ENCODE measurements at regions not wholly inside any gene's neighbourhood (a gene's known extent, or its start where the extent isn't known, plus 50 kb on each side); places are given as distances from the start of the nearest gene placed in this dataset.
A peak's percentile ranks its signal among the peaks of the same experiment; 100 is the strongest.

DNA sequence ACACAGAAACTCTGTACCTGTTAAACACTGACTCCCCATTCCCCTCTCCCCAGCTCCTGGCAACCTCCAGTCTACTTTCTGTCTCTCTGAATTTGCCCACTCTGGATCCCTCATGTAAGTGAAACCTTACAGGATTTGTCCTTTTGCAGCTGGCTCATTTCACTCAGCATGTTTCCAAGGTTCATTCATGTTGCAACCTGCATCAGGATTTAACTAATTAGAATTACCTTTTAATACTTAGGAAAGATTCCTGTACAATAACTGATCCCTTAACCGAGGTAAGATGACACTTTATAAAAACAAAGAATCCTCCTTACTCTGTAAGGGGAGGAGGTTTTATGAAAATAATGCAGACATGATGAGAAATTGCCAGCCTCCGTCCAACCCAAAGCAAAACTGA, 113.1 kb upstream of the MTHFD1L start:
- no peak overlapping the region for H3K27ac ChIP-seq (ENCODE audit: low read depth, low read length)
- 90 to 91% methylated on average over 1 of the region's 2 CpGs for WGBS, 2 experiments (ENCODE audit: insufficient coverage in 1 of 2, insufficient read length in 1 of 2)
- H3K27me3 ChIP-seq (ENCODE audit: control insufficient read depth, insufficient read depth, low read length, poor library complexity, severe bottlenecking), result no peaks in the 10 kb centered on the region
- DNase-seq, result no peak
- TF ChIP-seq, protein P1, sequence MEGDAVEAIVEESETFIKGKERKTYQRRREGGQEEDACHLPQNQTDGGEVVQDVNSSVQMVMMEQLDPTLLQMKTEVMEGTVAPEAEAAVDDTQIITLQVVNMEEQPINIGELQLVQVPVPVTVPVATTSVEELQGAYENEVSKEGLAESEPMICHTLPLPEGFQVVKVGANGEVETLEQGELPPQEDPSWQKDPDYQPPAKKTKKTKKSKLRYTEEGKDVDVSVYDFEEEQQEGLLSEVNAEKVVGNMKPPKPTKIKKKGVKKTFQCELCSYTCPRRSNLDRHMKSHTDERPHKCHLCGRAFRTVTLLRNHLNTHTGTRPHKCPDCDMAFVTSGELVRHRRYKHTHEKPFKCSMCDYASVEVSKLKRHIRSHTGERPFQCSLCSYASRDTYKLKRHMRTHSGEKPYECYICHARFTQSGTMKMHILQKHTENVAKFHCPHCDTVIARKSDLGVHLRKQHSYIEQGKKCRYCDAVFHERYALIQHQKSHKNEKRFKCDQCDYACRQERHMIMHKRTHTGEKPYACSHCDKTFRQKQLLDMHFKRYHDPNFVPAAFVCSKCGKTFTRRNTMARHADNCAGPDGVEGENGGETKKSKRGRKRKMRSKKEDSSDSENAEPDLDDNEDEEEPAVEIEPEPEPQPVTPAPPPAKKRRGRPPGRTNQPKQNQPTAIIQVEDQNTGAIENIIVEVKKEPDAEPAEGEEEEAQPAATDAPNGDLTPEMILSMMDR (conservative IDR thresholded peaks at IDR 0.05), result no peak
- H3K36me3 ChIP-seq (ENCODE audit: control insufficient read depth, insufficient read depth, low read length), result no peaks in the 10 kb centered on the region
- no peak overlapping the region for H3K27ac Mint-ChIP-seq
- H3K9me3 Mint-ChIP-seq, result no peaks in the 10 kb centered on the region
- H3K4me1 ChIP-seq (ENCODE audit: control insufficient read depth, insufficient read depth, low read length), result no peaks in the 10 kb centered on the region
- H3K9me3 ChIP-seq (ENCODE audit: control insufficient read depth, low read length), result no peaks in the 10 kb centered on the region
- H3K4me3 Mint-ChIP-seq, result no peak overlapping the region
- H3K36me3 Mint-ChIP-seq (ENCODE audit: low read depth), result no peaks in the 10 kb centered on the region
- H3K9ac ChIP-seq (ENCODE audit: extremely low read depth, low read length, poor library complexity, severe bottlenecking), result no peak overlapping the region
- H3K4me3 ChIP-seq (ENCODE audit: low read length), result no peak overlapping the region
- H3K27me3 Mint-ChIP-seq (ENCODE audit: insufficient read depth), result no peaks in the 10 kb centered on the region
- peaks cover 11% of the 10 kb centered on the region for H3K4me1 Mint-ChIP-seq

DNA sequence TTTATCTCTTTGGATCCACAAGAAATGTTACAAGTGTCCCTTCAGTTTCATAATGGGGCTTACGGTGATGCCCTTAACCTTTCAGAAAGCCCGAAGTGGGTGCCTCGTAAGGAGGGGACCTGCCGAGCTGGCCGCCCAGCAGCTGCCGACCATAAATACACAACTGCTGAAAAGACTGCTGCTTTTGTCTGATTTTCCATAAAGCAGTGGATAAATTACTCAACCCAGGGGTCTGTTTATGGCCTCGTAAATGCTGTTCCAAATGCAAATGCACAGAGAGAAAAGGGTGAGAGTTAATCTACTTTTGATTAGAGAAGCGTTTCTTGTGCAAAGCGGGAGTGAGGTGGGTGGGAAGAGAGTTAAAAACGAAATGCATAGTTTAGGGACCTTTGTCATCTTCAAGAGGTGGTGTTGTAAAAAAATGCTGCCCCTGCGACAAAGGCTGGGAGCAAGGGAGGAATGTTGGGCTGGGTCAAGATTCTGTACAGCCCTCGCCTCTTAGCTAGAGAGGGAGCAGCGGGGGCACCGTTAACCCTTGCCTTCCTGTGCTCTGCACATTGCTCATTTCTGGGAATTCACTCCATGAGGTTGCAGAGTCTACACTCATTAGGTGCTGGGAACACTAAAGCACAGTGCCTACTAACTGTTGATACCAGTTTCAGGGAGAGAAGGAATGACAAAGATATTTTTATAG, 112.0 kb upstream of the MTHFD1L start:
- Mint-ChIP-seq H3K27me3 (ENCODE audit: insufficient read depth) (no peaks in the 10 kb centered on the region), H3K4me1 (peaks cover 11% of the 10 kb centered on the region), H3K27ac (no peak overlapping the region), H3K4me3 (no peak overlapping the region), H3K36me3 (ENCODE audit: low read depth) (no peaks in the 10 kb centered on the region), H3K9me3 (no peaks in the 10 kb centered on the region)
- no peaks in the 10 kb centered on the region for H3K36me3 ChIP-seq (ENCODE audit: control insufficient read depth, insufficient read depth, low read length)
- H3K9ac ChIP-seq (ENCODE audit: extremely low read depth, low read length, poor library complexity, severe bottlenecking), result no peak overlapping the region
- peak; percentile 61 for DNase-seq
- H3K9me3 ChIP-seq (ENCODE audit: control insufficient read depth, low read length), result no peaks in the 10 kb centered on the region
- H3K27me3 ChIP-seq (ENCODE audit: control insufficient read depth, insufficient read depth, low read length, poor library complexity, severe bottlenecking), result no peaks in the 10 kb centered on the region
- 25 to 49% methylated on average over 7 to 14 of the region's 14 CpGs for WGBS, 2 experiments (ENCODE audit: insufficient coverage in 1 of 2, insufficient read length in 1 of 2)
- H3K4me1 ChIP-seq (ENCODE audit: control insufficient read depth, insufficient read depth, low read length), result no peaks in the 10 kb centered on the region
- H3K4me3 ChIP-seq (ENCODE audit: low read length), result no peak overlapping the region
- TF ChIP-seq, protein P1 (conservative IDR thresholded peaks at IDR 0.05), result no peak
- H3K27ac ChIP-seq (ENCODE audit: low read depth, low read length), result peak overlapping the region; percentile 94

DNA sequence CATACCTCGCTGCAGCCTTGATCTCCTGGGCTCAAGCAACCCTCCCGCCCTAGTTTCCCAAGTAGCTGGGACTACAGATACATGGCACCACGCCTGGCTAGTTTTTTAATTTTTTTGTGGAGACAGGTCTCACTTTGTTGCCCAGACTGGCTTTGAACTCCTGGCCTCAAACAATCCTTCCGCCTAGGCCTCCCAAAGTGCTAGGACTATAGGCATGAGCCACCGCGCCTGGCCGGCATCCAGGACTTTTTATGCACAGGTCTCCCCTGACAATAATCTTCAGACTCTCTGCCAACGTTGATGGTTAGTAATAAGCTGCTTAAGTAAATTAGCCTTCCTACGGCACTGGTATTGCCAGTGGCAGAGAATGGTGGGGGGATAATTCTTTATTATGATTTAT, 110.5 kb upstream of the MTHFD1L start:
- peaks cover 11% of the 10 kb centered on the region for H3K4me1 Mint-ChIP-seq
- no peaks in the 10 kb centered on the region for H3K36me3 Mint-ChIP-seq (ENCODE audit: low read depth)
- H3K9me3 ChIP-seq (ENCODE audit: control insufficient read depth, low read length), result no peaks in the 10 kb centered on the region
- DNase-seq, result no peak
- WGBS, 2 experiments (ENCODE audit: insufficient coverage in 1 of 2, insufficient read length in 1 of 2), result 96 to 100% methylated on average over 3 to 9 of the region's 9 CpGs
- no peak overlapping the region for H3K9ac ChIP-seq (ENCODE audit: extremely low read depth, low read length, poor library complexity, severe bottlenecking)
- no peaks in the 10 kb centered on the region for H3K27me3 ChIP-seq (ENCODE audit: control insufficient read depth, insufficient read depth, low read length, poor library complexity, severe bottlenecking)
- TF ChIP-seq, protein P1 (conservative IDR thresholded peaks at IDR 0.05), result no peak
- no peaks in the 10 kb centered on the region for H3K36me3 ChIP-seq (ENCODE audit: control insufficient read depth, insufficient read depth, low read length)
- no peak overlapping the region for H3K27ac Mint-ChIP-seq
- no peaks in the 10 kb centered on the region for H3K4me1 ChIP-seq (ENCODE audit: control insufficient read depth, insufficient read depth, low read length)
- no peak overlapping the region for H3K27ac ChIP-seq (ENCODE audit: low read depth, low read length)
- H3K4me3 Mint-ChIP-seq, result no peak overlapping the region
- H3K9me3 Mint-ChIP-seq, result no peaks in the 10 kb centered on the region
- H3K4me3 ChIP-seq (ENCODE audit: low read length), result no peak overlapping the region
- H3K27me3 Mint-ChIP-seq (ENCODE audit: insufficient read depth), result no peaks in the 10 kb centered on the region

Data from endodermal cell (in vitro differentiated cells).